ENCODE measurements at regions not wholly inside any gene's neighbourhood (a gene's known extent, or its start where the extent isn't known, plus 50 kb on each side); places are given as distances from the start of the nearest gene placed in this dataset.

- no peak overlapping the region for H3K4me3 ChIP-seq (replicated peaks; ENCODE audit: low read depth, low read length)
- no peak for DNase-seq (ENCODE audit: extremely low read depth, low read depth)
- TF ChIP-seq CTCF (IDR thresholded peaks at IDR 0.05; ENCODE audit: low read depth, low read length, missing control alignments): no peak
Measured at GRCh38 chr9:99607842-99608448, 213.7 kb upstream of the NR4A3 start.

GRCh38 chr9:99614341-99614740, 207.3 kb upstream of the NR4A3 start:
- DNase-seq (ENCODE audit: extremely low read depth, low read depth): no peak
- H3K4me3 ChIP-seq (replicated peaks; ENCODE audit: low read depth, low read length): no peak overlapping the region
- TF ChIP-seq CTCF (IDR thresholded peaks at IDR 0.05; ENCODE audit: low read depth, low read length, missing control alignments): no peak

GRCh38 chr9:99621040-99621439, 200.6 kb upstream of the NR4A3 start:
- DNase-seq (ENCODE audit: extremely low read depth, low read depth): no peak
- TF ChIP-seq CTCF (IDR thresholded peaks at IDR 0.05; ENCODE audit: low read depth, low read length, missing control alignments): no peak
- no peak overlapping the region for H3K4me3 ChIP-seq (replicated peaks; ENCODE audit: low read depth, low read length)

- DNase-seq (ENCODE audit: extremely low read depth, low read depth): no peak
- no peak overlapping the region for H3K4me3 ChIP-seq (replicated peaks; ENCODE audit: low read depth, low read length)
- no peak for TF ChIP-seq CTCF (IDR thresholded peaks at IDR 0.05; ENCODE audit: low read depth, low read length, missing control alignments)
Measured at GRCh38 chr9:99622679-99623078, 199.0 kb upstream of the NR4A3 start.

- no peak for TF ChIP-seq CTCF (IDR thresholded peaks at IDR 0.05; ENCODE audit: low read depth, low read length, missing control alignments)
- no peak for DNase-seq (ENCODE audit: extremely low read depth, low read depth)
- H3K4me3 ChIP-seq (replicated peaks; ENCODE audit: low read depth, low read length): no peak overlapping the region
Measured at GRCh38 chr9:99623780-99624364, 197.8 kb upstream of the NR4A3 start.

GRCh38 chr9:99624499-99625233, 197.0 kb upstream of the NR4A3 start:
- no peak overlapping the region for H3K4me3 ChIP-seq (replicated peaks; ENCODE audit: low read depth, low read length)
- no peak for DNase-seq (ENCODE audit: extremely low read depth, low read depth)
- no peak for TF ChIP-seq CTCF (IDR thresholded peaks at IDR 0.05; ENCODE audit: low read depth, low read length, missing control alignments)

Data from HFF-Myc (cell line).